ENCODE measurements at regions not wholly inside any gene's neighbourhood (a gene's known extent, or its start where the extent isn't known, plus 50 kb on each side); places are given as distances from the start of the nearest gene placed in this dataset.
"Not testable (repeated sequence)": the region's sequence is repeated elsewhere in the genome, so short reads cannot be mapped to it uniquely, and the experiment has no call there.

GRCh38 chr12:20105943-20106342 lies 262.4 kb upstream of the PDE3A start:
- Histone ChIP-seq H3K4me3 (replicated peaks in 1 of 3; ENCODE audit: low read depth in 2 of 3, low read length in 3 of 3) (no peak overlapping the region), H3K27me3 (ENCODE audit: control insufficient read depth in 2 of 2, insufficient read depth in 2 of 2, low read length in 2 of 2) (no peaks in the 10 kb centered on the region), H3K36me3 (replicated peaks in 1 of 2; ENCODE audit: control insufficient read depth in 1 of 2, insufficient read depth in 2 of 2, low read length in 2 of 2) (no peaks in the 10 kb centered on the region), H3K9me3 (replicated peaks in 1 of 2; ENCODE audit: control insufficient read depth in 1 of 2, insufficient read depth in 1 of 2, low read length in 2 of 2) (peaks cover 0 to 23% of the 10 kb centered on the region in 2 donors), H3K4me2 (replicated peaks; ENCODE audit: extremely low read depth, low read length, poor library complexity, severe bottlenecking) (no peak overlapping the region), H3K27ac (ENCODE audit: low read depth in 1 of 2, low read length in 2 of 2) (no peak overlapping the region), H3K79me2 (ENCODE audit: insufficient read depth, low read length) (no peaks in the 10 kb centered on the region), H2AFZ (ENCODE audit: insufficient read depth, low read depth, low read length, poor library complexity, severe bottlenecking) (no peak overlapping the region), H3K9ac (ENCODE audit: insufficient read depth, low read length, poor library complexity, severe bottlenecking) (no peak overlapping the region), H4K20me1 (ENCODE audit: insufficient read depth, low read length) (no peaks in the 10 kb centered on the region), H3K4me1 (ENCODE audit: control insufficient read depth in 1 of 2, insufficient read depth in 2 of 2, low read length in 2 of 2) (no peaks in the 10 kb centered on the region)
- Mint-ChIP-seq H3K36me3 (no peaks in the 10 kb centered on the region), H3K9me3 (peaks cover 5 to 25% (median 15%) of the 10 kb centered on the region in 7 donors), H3K4me3 (no peak overlapping the region), H3K4me1 (no peaks in the 10 kb centered on the region), H3K27me3 (ENCODE audit: low read depth in 3 of 3) (no peaks in the 10 kb centered on the region), H3K27ac (no peak overlapping the region)
- intact Hi-C loops (cut with micrococcal nuclease) = no loop called here
- no peak for TF ChIP-seq CTCF (IDR thresholded peaks at IDR 0.05)
- DNase-seq = no peak

- Histone ChIP-seq H2AFZ (ENCODE audit: insufficient read depth, low read depth, low read length, poor library complexity, severe bottlenecking) (no peak overlapping the region), H3K27me3 (ENCODE audit: control insufficient read depth in 2 of 2, insufficient read depth in 2 of 2, low read length in 2 of 2) (no peaks in the 10 kb centered on the region), H3K79me2 (ENCODE audit: insufficient read depth, low read length) (no peaks in the 10 kb centered on the region), H3K9me3 (replicated peaks in 1 of 2; ENCODE audit: control insufficient read depth in 1 of 2, insufficient read depth in 1 of 2, low read length in 2 of 2) (peaks cover 0 to 8% of the 10 kb centered on the region in 2 donors), H3K27ac (ENCODE audit: low read depth in 1 of 2, low read length in 2 of 2) (no peak overlapping the region), H3K4me2 (replicated peaks; ENCODE audit: extremely low read depth, low read length, poor library complexity, severe bottlenecking) (no peak overlapping the region), H3K36me3 (replicated peaks in 1 of 2; ENCODE audit: control insufficient read depth in 1 of 2, insufficient read depth in 2 of 2, low read length in 2 of 2) (no peaks in the 10 kb centered on the region), H3K9ac (ENCODE audit: insufficient read depth, low read length, poor library complexity, severe bottlenecking) (no peak overlapping the region), H3K4me3 (replicated peaks in 1 of 3; ENCODE audit: low read depth in 2 of 3, low read length in 3 of 3) (no peak overlapping the region), H3K4me1 (ENCODE audit: control insufficient read depth in 1 of 2, insufficient read depth in 2 of 2, low read length in 2 of 2) (no peaks in the 10 kb centered on the region), H4K20me1 (ENCODE audit: insufficient read depth, low read length) (no peaks in the 10 kb centered on the region)
- Mint-ChIP-seq H3K27ac (no peak overlapping the region), H3K27me3 (ENCODE audit: low read depth in 3 of 3) (no peaks in the 10 kb centered on the region), H3K4me3 (no peak overlapping the region), H3K36me3 (no peaks in the 10 kb centered on the region), H3K4me1 (no peaks in the 10 kb centered on the region), H3K9me3 (peaks cover 10 to 29% (median 18%) of the 10 kb centered on the region in 7 donors)
- no CpG with 5 or more reads among the region's 5 CpGs for WGBS (ENCODE audit: insufficient coverage)
- no peak for TF ChIP-seq CTCF (IDR thresholded peaks at IDR 0.05)
- intact Hi-C loops (cut with micrococcal nuclease) = no loop called here
- DNase-seq = no peak
These were observed 258.7 kb upstream of the PDE3A start for GRCh38 chr12:20109676-20110075.

- H3K4me1 Mint-ChIP-seq; H3K27ac ChIP-seq (ENCODE audit: low read depth in 1 of 2, low read length in 2 of 2); H3K9ac ChIP-seq (ENCODE audit: insufficient read depth, low read length, poor library complexity, severe bottlenecking); intact Hi-C loops (cut with micrococcal nuclease); H3K4me3 Mint-ChIP-seq; H4K20me1 ChIP-seq (ENCODE audit: insufficient read depth, low read length); H3K27me3 ChIP-seq (ENCODE audit: control insufficient read depth in 2 of 2, insufficient read depth in 2 of 2, low read length in 2 of 2); H2AFZ ChIP-seq (ENCODE audit: insufficient read depth, low read depth, low read length, poor library complexity, severe bottlenecking); H3K4me2 ChIP-seq (replicated peaks; ENCODE audit: extremely low read depth, low read length, poor library complexity, severe bottlenecking); H3K79me2 ChIP-seq (ENCODE audit: insufficient read depth, low read length); H3K27me3 Mint-ChIP-seq (ENCODE audit: low read depth in 3 of 3); H3K4me3 ChIP-seq (replicated peaks in 1 of 3; ENCODE audit: low read depth in 2 of 3, low read length in 3 of 3); H3K36me3 ChIP-seq (replicated peaks in 1 of 2; ENCODE audit: control insufficient read depth in 1 of 2, insufficient read depth in 2 of 2, low read length in 2 of 2); H3K27ac Mint-ChIP-seq; H3K36me3 Mint-ChIP-seq; DNase-seq; H3K4me1 ChIP-seq (ENCODE audit: control insufficient read depth in 1 of 2, insufficient read depth in 2 of 2, low read length in 2 of 2); H3K9me3 ChIP-seq (replicated peaks in 1 of 2; ENCODE audit: control insufficient read depth in 1 of 2, insufficient read depth in 1 of 2, low read length in 2 of 2): not testable (repeated sequence)
- H3K9me3 Mint-ChIP-seq = peaks cover 10 to 27% (median 18%) of the 10 kb centered on the region in 7 donors
- 90% methylated on average over 2 of the region's 25 CpGs for WGBS (ENCODE audit: insufficient coverage)
These were observed 253.0 kb upstream of the PDE3A start for GRCh38 chr12:20115371-20115770.
